ENCODE measurements at regions not wholly inside any gene's neighbourhood (a gene's known extent, or its start where the extent isn't known, plus 50 kb on each side); places are given as distances from the start of the nearest gene placed in this dataset.

DNA sequence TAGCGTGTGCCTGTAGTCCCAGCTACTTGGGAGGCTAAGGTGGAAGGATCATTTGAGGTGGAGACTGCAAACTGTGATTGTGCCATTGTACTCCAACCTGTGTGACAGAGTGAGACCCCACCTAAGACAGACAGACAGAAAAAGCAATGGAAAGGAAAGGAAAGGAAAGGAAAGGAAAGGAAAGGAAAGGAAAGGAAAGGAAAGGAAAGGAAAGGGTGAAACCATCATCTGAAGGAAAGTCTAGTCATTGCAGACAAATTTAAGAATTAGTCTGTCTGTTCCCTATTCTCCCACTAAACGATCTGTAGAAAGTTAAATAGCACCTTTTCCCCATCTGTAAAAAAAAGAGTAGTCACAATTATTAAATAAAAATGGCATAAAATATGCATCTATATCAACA, 91.1 kb upstream of the SKAP2 start:
- Histone ChIP-seq H3F3A (ENCODE audit: control insufficient read depth, insufficient read depth) (no peaks in the 10 kb centered on the region), H4K20me1 (ENCODE audit: control insufficient read depth, insufficient read depth, low read depth, low read length) (no peaks in the 10 kb centered on the region), H3K79me2 (ENCODE audit: control insufficient read depth, low read length) (no peaks in the 10 kb centered on the region), H3K9me3 (ENCODE audit: control insufficient read depth, insufficient read depth, low read length) (no peaks in the 10 kb centered on the region), H3K27ac (ENCODE audit: low read depth, low read length) (no peak overlapping the region), H3K4me3 (ENCODE audit: low read length) (no peak overlapping the region), H3K36me3 (ENCODE audit: control insufficient read depth, low read length) (no peaks in the 10 kb centered on the region), H3K4me2 (ENCODE audit: low read length) (no peak overlapping the region), H3K27me3 (ENCODE audit: control insufficient read depth, low read length) (no peaks in the 10 kb centered on the region), H3K9me2 (replicated peaks; ENCODE audit: control insufficient read depth, low read length) (no peaks in the 10 kb centered on the region), H3K4me1 (ENCODE audit: control insufficient read depth, low read length) (no peaks in the 10 kb centered on the region)
- no peak for TF ChIP-seq EZH2phosphoT487 (IDR thresholded peaks at IDR 0.05; ENCODE audit: borderline replicate concordance, low read length)
- TF ChIP-seq, protein P1, sequence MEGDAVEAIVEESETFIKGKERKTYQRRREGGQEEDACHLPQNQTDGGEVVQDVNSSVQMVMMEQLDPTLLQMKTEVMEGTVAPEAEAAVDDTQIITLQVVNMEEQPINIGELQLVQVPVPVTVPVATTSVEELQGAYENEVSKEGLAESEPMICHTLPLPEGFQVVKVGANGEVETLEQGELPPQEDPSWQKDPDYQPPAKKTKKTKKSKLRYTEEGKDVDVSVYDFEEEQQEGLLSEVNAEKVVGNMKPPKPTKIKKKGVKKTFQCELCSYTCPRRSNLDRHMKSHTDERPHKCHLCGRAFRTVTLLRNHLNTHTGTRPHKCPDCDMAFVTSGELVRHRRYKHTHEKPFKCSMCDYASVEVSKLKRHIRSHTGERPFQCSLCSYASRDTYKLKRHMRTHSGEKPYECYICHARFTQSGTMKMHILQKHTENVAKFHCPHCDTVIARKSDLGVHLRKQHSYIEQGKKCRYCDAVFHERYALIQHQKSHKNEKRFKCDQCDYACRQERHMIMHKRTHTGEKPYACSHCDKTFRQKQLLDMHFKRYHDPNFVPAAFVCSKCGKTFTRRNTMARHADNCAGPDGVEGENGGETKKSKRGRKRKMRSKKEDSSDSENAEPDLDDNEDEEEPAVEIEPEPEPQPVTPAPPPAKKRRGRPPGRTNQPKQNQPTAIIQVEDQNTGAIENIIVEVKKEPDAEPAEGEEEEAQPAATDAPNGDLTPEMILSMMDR (IDR thresholded peaks at IDR 0.05; ENCODE audit: low read depth, low read length, poor library complexity, severe bottlenecking) = no peak

DNA sequence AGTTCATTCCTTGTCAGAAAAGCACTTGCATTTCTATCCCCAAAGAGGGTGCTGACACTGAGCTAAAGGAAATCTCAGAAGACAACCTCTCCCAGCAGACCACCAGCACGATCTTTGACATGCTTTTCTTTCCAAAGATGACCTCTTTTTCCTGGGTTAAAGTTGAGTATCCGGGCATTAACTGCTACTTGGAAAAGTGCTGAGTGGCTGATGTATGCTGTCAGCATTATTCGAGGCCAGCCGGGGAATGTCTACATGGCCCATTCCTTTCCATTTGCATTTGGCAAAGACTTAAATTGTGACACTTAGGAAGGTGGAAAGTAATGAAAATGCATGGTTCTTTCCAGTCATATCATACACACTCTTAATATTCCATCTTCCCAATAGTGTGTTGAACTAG, 90.6 kb upstream of the SKAP2 start:
- no peaks in the 10 kb centered on the region for H3K79me2 ChIP-seq (ENCODE audit: control insufficient read depth, low read length)
- no peaks in the 10 kb centered on the region for H3K4me1 ChIP-seq (ENCODE audit: control insufficient read depth, low read length)
- TF ChIP-seq, protein P1 (IDR thresholded peaks at IDR 0.05; ENCODE audit: low read depth, low read length, poor library complexity, severe bottlenecking) = no peak
- TF ChIP-seq EZH2phosphoT487 (IDR thresholded peaks at IDR 0.05; ENCODE audit: borderline replicate concordance, low read length) = no peak

DNA sequence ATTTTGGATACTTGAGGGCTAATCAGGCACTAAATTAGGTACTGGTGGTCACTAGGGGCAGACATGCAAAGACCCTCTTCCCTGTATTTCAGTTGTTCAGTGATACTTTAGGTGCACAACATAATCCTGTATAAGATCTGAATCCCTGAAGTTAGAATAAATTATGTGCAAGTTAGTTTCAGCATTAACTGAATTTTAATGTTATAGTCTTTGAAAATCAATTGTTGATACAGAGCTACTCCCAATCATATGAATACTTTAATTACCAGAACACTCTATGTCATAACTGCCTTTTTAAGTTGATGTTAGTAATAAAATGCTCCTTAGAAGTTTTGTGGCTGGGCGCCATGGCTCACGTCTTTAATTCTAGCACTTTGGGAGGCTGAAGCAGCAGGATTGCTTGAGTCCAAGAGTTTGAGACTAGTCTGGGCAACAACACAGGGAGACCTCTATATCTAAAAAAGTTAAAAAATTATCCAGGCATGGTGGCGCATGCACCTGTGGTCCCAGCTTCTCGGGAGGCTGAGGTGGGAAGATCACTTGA, 87.1 kb upstream of the SKAP2 start:
- Histone ChIP-seq H3F3A (ENCODE audit: control insufficient read depth, insufficient read depth) (no peaks in the 10 kb centered on the region), H4K20me1 (ENCODE audit: control insufficient read depth, insufficient read depth, low read depth, low read length) (no peaks in the 10 kb centered on the region), H3K4me2 (ENCODE audit: low read length) (no peak overlapping the region), H3K9me2 (replicated peaks; ENCODE audit: control insufficient read depth, low read length) (no peaks in the 10 kb centered on the region), H3K9me3 (ENCODE audit: control insufficient read depth, insufficient read depth, low read length) (no peaks in the 10 kb centered on the region), H3K27me3 (ENCODE audit: control insufficient read depth, low read length) (peaks cover 16% of the 10 kb centered on the region), H3K27ac (ENCODE audit: low read depth, low read length) (no peak overlapping the region), H3K79me2 (ENCODE audit: control insufficient read depth, low read length) (no peaks in the 10 kb centered on the region), H3K4me3 (ENCODE audit: low read length) (no peak overlapping the region), H3K4me1 (ENCODE audit: control insufficient read depth, low read length) (peaks cover 6% of the 10 kb centered on the region), H3K36me3 (ENCODE audit: control insufficient read depth, low read length) (no peaks in the 10 kb centered on the region)
- no peak for TF ChIP-seq EZH2phosphoT487 (IDR thresholded peaks at IDR 0.05; ENCODE audit: borderline replicate concordance, low read length)
- TF ChIP-seq, protein P1 (IDR thresholded peaks at IDR 0.05; ENCODE audit: low read depth, low read length, poor library complexity, severe bottlenecking) = no peak

More for the DNA sequence above, 90.6 kb upstream of the SKAP2 start:
- no peaks in the 10 kb centered on the region for H3K9me3 ChIP-seq (ENCODE audit: control insufficient read depth, insufficient read depth, low read length)
- H4K20me1 ChIP-seq (ENCODE audit: control insufficient read depth, insufficient read depth, low read depth, low read length) = no peaks in the 10 kb centered on the region
- H3K4me3 ChIP-seq (ENCODE audit: low read length) = no peak overlapping the region
- H3K4me2 ChIP-seq (ENCODE audit: low read length) = no peak overlapping the region
- H3K9me2 ChIP-seq (replicated peaks; ENCODE audit: control insufficient read depth, low read length) = no peaks in the 10 kb centered on the region
- H3K27ac ChIP-seq (ENCODE audit: low read depth, low read length) = no peak overlapping the region
- no peaks in the 10 kb centered on the region for H3K36me3 ChIP-seq (ENCODE audit: control insufficient read depth, low read length)
- H3F3A ChIP-seq (ENCODE audit: control insufficient read depth, insufficient read depth) = no peaks in the 10 kb centered on the region
- no peaks in the 10 kb centered on the region for H3K27me3 ChIP-seq (ENCODE audit: control insufficient read depth, low read length)
